Suppressor macrophage treated with lipopolysaccharide for 4 hours (primary cell): ENCODE measurements at regions not wholly inside any gene's neighbourhood (a gene's known extent, or its start where the extent isn't known, plus 50 kb on each side); places are given as distances from the start of the nearest gene placed in this dataset.
A peak's percentile ranks its signal among the peaks of the same experiment; 100 is the strongest.

Experiments
- DNase-seq: peaks from one replicate; pipeline ENCODE4 v3.0.0-alpha.2; 2020

- no peak for DNase-seq
These were observed 519.2 kb downstream of the ARAP2 start for GRCh38 chr4:35725131-35725530.

DNA sequence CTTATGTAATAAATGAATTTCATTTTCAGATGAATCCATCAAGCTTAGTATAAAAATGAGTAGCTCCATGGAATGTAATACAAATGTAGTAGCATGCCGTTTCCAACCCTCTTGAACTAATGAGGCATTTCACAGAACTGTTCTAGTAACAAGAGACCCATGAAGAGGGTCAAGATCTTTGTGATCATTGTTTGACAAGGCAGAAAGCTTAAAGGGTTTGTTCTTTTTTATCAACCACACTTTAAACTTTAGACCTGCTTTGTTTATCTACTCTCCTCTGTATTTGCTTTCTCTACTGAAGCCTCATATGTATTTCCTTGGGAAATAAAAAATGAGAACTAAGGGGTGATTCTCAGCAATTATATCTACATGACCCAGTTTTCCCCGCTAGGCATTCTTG, 513.9 kb downstream of the ARAP2 start:
- no peak for DNase-seq

- DNase-seq, result no peak
These were observed 509.8 kb downstream of the ARAP2 start for GRCh38 chr4:35734381-35735098.

GRCh38 chr4:35739308-35739707, 505.0 kb downstream of the ARAP2 start:
- peak; percentile 1 for DNase-seq

DNA sequence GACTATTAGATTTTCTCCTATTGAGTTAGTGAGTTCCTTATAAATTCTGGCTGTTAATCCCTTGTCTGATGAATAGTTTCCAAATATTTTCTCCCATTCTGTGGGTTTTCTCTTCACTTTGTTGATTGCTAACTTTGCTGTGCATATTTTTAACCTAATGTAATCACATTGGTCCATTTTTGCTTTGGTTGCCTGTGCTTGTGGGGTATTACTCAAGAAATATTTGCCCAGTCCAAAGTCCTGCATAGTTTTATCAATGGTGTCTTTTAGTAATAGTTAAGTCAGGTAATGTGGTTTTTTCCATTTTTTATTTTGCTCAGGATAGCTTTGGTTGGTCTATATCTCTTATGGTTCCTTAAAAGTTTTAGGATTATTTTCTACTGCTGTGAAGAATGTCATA, 490.3 kb downstream of the ARAP2 start:
- no peak for DNase-seq

GRCh38 chr4:35757836-35758235, 486.5 kb downstream of the ARAP2 start:
- no peak for DNase-seq

DNA sequence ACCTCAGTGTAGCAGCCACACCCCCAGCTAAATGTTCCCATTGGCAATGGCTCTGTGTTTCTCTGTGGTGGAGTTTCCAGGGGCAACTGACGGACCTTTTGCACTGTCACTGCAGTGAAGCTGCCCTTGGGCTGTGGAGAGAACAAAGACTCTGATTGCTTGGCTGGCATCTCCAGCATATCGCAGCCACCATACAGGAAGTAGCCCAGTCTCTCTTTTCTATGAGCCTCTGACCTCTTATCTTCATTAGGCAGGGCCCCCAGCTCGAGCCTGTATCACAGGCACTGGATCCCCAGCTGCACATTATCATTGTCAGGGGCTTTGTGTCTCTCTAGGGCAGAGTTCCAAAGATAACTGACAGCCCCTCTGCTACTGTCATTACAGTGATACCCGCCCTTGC, 483.5 kb downstream of the ARAP2 start:
- no peak for DNase-seq

- DNase-seq, result no peak
These were observed 472.7 kb downstream of the ARAP2 start for GRCh38 chr4:35771571-35771970.

GRCh38 chr4:35772291-35772690, 472.0 kb downstream of the ARAP2 start:
- no peak for DNase-seq

GRCh38 chr4:35789899-35790574, 454.3 kb downstream of the ARAP2 start:
- no peak for DNase-seq

DNA sequence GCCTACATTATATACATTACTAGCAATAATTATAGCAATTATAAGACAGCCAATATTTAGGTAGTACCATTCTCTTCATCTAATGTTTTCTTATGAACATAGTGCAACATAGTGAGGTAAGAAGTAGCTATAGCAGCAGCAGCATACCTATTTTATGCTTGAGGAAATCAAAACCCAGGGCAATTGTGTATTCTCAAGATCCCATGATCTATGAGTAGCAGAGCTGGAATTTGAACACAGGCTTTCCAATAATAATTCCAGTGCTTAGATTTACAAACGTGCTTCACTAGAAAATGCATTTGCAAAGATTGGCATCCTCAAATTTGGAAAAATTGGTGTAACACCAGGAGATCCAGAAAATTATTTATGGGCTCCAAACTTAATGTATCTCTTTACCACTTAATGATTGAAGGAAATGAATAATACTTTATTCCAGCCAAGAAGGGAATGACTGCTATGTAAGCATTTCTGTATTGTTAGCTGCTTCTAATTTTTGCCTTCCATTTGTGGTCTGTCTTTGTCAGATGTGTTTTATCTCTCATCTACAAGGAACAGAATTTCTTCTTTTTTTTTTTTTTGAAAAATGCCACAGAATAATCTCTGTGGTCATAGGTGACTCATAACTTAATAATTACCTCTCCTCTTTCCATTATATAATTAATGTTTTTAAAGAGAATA, 451.1 kb downstream of the ARAP2 start:
- no peak for DNase-seq

- DNase-seq, result no peak
These were observed 450.5 kb downstream of the ARAP2 start for GRCh38 chr4:35793766-35794165.

- no peak for DNase-seq
These were observed 443.6 kb downstream of the ARAP2 start for GRCh38 chr4:35800669-35801068.

DNA sequence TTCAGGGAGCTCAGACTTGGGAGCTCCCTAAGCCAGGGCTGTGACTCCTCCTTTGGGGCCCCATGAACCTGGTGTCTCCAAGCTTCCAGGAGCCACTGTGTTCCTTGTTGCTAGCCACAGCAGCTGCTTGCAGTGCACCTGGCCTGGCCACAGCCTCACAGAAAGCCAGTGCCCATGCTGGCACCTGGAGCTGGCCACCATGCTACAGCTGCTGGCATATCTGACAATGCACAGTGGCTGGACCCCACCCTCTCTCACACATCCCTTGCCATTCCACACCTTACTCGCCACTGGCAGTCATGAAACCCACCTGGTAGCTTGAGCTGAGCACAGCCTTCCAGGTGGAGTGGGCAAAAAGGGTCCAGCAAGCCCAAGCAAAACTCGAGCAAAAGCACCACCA, 441.7 kb downstream of the ARAP2 start:
- no peak for DNase-seq

- DNase-seq, result no peak
These were observed 425.8 kb downstream of the ARAP2 start for GRCh38 chr4:35818520-35818919.

DNA sequence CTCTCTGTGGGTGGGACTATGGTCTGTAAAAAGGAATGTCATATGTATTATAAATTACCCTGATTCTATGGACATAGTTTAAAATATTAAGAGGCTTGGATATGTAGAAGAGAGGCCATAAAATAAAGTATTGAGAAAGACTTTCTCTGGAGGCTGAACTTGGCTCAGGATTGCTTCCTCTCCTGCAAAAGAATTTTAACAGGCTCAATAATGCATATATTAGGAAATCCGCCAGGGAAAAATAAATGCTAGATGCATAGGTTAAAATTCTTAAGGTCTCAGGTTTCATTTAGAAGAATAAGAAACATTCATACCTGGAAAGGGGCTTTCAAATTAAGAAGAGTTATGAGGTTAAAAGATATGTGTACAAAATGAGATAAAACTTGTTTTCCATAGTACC, 424.3 kb downstream of the ARAP2 start:
- DNase-seq, result no peak

DNA sequence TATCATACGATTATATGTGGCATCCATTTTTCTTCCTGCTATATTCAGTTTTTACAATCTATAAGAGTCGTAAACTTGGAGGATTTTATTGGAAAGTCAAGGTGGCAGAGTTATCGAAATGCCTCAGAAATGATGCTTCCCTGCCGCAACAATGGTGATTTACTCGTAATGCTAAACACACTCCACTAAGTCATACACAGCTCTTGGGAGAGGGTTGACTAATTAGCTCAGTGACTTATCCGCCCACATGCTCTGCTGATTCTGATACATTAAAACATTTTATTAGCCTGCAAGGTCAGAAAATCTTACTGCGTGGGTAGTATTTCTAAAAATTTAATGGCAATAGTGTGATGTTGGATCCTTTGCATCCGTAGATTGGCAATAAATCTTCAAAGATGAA, 420.1 kb downstream of the ARAP2 start:
- no peak for DNase-seq

DNA sequence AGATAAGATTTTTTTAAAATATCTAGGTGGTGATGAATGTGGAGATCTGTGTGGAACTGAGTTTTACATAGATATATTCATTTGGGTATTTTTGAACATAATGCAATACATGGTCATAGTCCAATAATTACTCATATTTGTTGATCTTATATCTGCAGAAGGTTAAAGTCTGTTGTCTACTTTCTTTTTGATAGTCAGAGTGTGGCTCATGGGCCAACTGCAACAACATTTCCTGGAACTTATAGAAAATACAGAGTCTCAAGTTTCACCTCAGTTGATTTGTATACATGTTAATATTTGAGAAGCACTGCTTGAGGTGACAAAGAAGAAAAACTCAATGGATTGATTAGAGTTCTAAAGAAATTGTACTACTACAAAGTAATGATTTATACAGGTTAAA, 408.4 kb downstream of the ARAP2 start:
- no peak for DNase-seq

- DNase-seq, result no peak
These were observed 407.7 kb downstream of the ARAP2 start for GRCh38 chr4:35836596-35836995.

GRCh38 chr4:35867057-35867456, 377.3 kb downstream of the ARAP2 start:
- no peak for DNase-seq

- no peak for DNase-seq
These were observed 372.0 kb downstream of the ARAP2 start for GRCh38 chr4:35872273-35872672.

- DNase-seq, result no peak
These were observed 364.8 kb downstream of the ARAP2 start for GRCh38 chr4:35879479-35879878.

GRCh38 chr4:35883108-35883507, 361.2 kb downstream of the ARAP2 start:
- DNase-seq, result no peak
